ENCODE measurements at regions not wholly inside any gene's neighbourhood (a gene's known extent, or its start where the extent isn't known, plus 50 kb on each side); places are given as distances from the start of the nearest gene placed in this dataset.
A peak's percentile ranks its signal among the peaks of the same experiment; 100 is the strongest.

DNA sequence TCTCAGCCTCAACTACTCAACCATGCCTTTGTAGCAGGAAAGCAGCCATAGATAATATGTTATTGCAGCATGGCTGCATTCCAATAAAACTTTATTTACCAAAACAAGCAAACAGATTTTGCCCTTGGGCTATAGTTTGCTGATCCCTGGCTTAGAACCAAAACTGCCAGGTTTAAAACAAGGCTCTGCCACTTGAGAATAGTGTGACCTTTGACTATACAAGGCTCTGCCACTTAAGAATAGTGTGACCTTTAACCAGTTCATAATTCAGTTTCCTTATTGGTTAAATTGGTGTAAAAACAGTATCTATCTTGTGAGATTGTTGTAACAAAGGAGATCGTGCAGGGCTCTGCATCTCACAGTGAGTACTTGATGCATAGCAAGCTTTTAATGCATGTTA, 217.3 kb upstream of the MTNR1B start:
- ATAC-seq (no peak), DNase-seq (no peak)
- intact Hi-C loops (cut with DNase I), result no loop called here
- Histone ChIP-seq H3K4me1 (peaks cover 16% of the 10 kb centered on the region), H3K27ac (no peak overlapping the region), H3K4me3 (no peak overlapping the region), H3K36me3 (replicated peaks in 1 of 2; ENCODE audit: insufficient read depth in 1 of 2, low read depth in 2 of 2) (no peaks in the 10 kb centered on the region), H3K9me3 (no peaks in the 10 kb centered on the region), H3K27me3 (no peaks in the 10 kb centered on the region)
- TF ChIP-seq, protein P1, sequence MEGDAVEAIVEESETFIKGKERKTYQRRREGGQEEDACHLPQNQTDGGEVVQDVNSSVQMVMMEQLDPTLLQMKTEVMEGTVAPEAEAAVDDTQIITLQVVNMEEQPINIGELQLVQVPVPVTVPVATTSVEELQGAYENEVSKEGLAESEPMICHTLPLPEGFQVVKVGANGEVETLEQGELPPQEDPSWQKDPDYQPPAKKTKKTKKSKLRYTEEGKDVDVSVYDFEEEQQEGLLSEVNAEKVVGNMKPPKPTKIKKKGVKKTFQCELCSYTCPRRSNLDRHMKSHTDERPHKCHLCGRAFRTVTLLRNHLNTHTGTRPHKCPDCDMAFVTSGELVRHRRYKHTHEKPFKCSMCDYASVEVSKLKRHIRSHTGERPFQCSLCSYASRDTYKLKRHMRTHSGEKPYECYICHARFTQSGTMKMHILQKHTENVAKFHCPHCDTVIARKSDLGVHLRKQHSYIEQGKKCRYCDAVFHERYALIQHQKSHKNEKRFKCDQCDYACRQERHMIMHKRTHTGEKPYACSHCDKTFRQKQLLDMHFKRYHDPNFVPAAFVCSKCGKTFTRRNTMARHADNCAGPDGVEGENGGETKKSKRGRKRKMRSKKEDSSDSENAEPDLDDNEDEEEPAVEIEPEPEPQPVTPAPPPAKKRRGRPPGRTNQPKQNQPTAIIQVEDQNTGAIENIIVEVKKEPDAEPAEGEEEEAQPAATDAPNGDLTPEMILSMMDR (IDR thresholded peaks at IDR 0.05), result no peak
- no peak for TF ChIP-seq POLR2A (IDR thresholded peaks at IDR 0.05)
- WGBS, 2 donors, result 52 to 69% methylated on average over 1 of the region's 1 CpG

DNA sequence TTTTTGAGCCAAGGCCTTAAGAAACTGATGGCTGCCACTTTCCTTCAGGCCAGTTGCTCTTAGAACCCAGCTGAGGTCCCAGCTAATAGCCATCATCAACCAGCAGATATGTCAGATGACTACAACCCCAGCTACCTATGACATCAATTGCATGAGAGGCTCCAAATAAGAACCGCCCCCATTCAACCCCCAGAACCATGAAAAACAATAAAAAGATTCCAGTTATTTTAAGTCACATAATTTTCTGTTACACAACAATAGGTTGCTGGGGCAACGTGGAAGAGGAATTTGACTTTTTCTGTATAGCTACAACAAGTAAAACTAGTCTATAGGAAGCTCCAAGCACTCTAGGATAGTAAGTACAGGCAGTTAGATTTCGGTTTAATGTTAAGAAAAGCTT, 216.3 kb upstream of the MTNR1B start:
- ATAC-seq, result no peak
- DNase-seq, result no peak

DNA sequence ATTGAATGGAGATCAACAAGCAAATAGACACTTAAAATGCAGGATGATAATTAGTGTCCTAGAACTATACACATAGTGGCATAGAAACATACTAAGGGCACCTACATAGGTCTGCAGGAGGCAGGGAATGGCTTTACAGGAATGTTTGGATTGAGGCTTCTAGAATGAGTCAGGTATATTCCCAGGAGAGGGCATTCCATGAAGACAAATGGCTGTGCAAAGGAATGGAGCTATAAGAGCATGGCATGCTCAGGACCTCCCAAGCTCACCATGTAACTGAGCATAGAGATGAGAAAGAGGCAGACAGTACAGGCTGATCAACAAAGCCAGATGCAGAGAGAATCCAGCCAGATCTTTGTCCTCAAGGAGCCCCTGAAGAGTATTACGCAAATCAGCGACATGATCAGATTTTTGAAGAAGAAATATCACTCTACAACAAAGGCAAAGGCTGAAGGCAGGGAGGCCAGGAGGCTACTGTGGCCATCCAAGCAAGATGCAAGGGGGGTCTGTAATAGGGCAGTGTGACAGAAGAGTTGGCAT, 211.1 kb upstream of the MTNR1B start:
- Histone ChIP-seq H3K36me3 (replicated peaks in 1 of 2; ENCODE audit: insufficient read depth in 1 of 2, low read depth in 2 of 2) (no peaks in the 10 kb centered on the region), H3K27me3 (no peaks in the 10 kb centered on the region), H3K4me3 (no peak overlapping the region), H3K9me3 (no peaks in the 10 kb centered on the region), H3K4me1 (peaks cover 10% of the 10 kb centered on the region), H3K27ac (no peak overlapping the region)
- TF ChIP-seq, protein P1 (IDR thresholded peaks at IDR 0.05), result no peak
- TF ChIP-seq POLR2A (IDR thresholded peaks at IDR 0.05), result no peak
- DNase-seq, result no peak
- ATAC-seq, result no peak
- WGBS, 2 donors, result 93 to 94% methylated on average over 2 of the region's 2 CpGs
- intact Hi-C loops (cut with DNase I), result no loop called here

More for the DNA sequence above, 216.3 kb upstream of the MTNR1B start:
- H3K27me3 ChIP-seq, result no peaks in the 10 kb centered on the region
- H3K27ac ChIP-seq, result no peak overlapping the region
- intact Hi-C loops (cut with DNase I), result no loop called here
- no peak for TF ChIP-seq POLR2A (IDR thresholded peaks at IDR 0.05)
- TF ChIP-seq, protein P1 (IDR thresholded peaks at IDR 0.05), result no peak
- 74 to 87% methylated on average over 3 of the region's 3 CpGs for WGBS, 2 donors
- H3K36me3 ChIP-seq (replicated peaks in 1 of 2; ENCODE audit: insufficient read depth in 1 of 2, low read depth in 2 of 2), result no peaks in the 10 kb centered on the region
- H3K4me3 ChIP-seq, result no peak overlapping the region
- H3K9me3 ChIP-seq, result no peaks in the 10 kb centered on the region
- peaks cover 16% of the 10 kb centered on the region for H3K4me1 ChIP-seq

DNA sequence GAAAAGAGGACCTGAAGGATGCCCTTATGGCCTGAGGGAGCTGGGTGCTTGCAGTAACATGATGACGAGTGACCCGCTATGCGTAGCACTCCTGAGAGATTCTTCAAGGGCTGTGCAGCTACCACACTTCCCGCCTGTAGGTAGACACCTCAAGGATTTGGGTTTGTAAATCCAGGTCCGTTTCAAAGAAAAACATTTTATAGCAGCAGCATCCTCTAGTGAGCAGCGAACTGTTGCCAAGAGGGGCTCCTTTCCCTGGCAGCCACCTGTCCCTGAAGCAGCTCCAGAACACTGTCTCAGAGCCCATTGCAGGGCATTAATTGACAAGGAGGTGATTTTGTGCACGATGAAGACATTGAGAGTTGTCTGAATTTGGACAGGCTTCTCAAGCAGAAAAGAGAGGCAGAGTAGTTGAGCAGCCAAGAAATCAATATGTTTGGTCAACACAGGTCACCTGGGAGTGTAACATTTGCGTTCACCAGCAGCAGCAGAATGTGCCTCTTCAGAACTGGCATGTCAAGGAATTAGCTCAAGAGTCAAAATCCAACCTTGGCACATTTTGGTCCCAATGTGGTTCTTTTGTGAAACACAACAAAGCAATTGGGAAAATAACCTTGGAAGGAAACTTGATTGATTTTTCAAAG, 209.8 kb upstream of the MTNR1B start:
- no peak for ATAC-seq
- peak in 3 of 4 donors; percentile 10 to 19 (median 13) for DNase-seq
- no peaks in the 10 kb centered on the region for H3K9me3 ChIP-seq
- intact Hi-C loops (cut with DNase I), result no loop called here
- 48 to 64% methylated on average over 8 of the region's 8 CpGs for WGBS, 2 donors
- peaks cover 10% of the 10 kb centered on the region for H3K4me1 ChIP-seq
- H3K27ac ChIP-seq, result no peak overlapping the region
- TF ChIP-seq, protein P1 (IDR thresholded peaks at IDR 0.05), result no peak
- TF ChIP-seq POLR2A (IDR thresholded peaks at IDR 0.05), result no peak
- H3K27me3 ChIP-seq, result no peaks in the 10 kb centered on the region
- no peak overlapping the region for H3K4me3 ChIP-seq
- H3K36me3 ChIP-seq (replicated peaks in 1 of 2; ENCODE audit: insufficient read depth in 1 of 2, low read depth in 2 of 2), result no peaks in the 10 kb centered on the region

DNA sequence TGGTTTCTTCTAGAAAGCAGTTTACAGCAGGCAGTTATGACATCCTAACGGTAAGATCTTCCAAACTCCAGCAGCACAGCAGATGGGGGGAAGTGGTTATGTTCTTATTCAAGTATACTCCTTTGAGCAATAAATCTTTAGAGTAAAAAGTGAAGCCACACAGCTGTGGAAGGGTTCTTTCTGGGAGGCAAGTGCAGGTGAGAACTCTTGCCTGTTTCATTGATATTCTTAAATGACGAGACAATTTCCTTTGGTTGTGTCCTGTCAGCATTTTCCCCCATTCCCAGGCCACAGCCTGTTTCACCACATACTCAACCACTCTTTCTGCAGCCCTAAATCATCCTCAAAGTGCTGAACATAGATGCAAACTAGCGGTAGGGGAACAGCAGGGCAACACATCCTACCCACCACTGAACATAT, 207.3 kb upstream of the MTNR1B start:
- WGBS, 2 donors, result 59 to 81% methylated on average over 3 of the region's 3 CpGs
- Histone ChIP-seq H3K36me3 (replicated peaks in 1 of 2; ENCODE audit: insufficient read depth in 1 of 2, low read depth in 2 of 2) (no peaks in the 10 kb centered on the region), H3K9me3 (no peaks in the 10 kb centered on the region), H3K4me3 (no peak overlapping the region), H3K27ac (no peak overlapping the region), H3K27me3 (no peaks in the 10 kb centered on the region), H3K4me1 (peaks cover 10% of the 10 kb centered on the region)
- no peak for DNase-seq
- ATAC-seq, result no peak
- no peak for TF ChIP-seq POLR2A (IDR thresholded peaks at IDR 0.05)
- TF ChIP-seq, protein P1 (IDR thresholded peaks at IDR 0.05), result no peak
- intact Hi-C loops (cut with DNase I), result no loop called here

Measured in body of pancreas (tissue), 4 donors.